HFF-Myc (cell line): ENCODE measurements at regions not wholly inside any gene's neighbourhood (a gene's known extent, or its start where the extent isn't known, plus 50 kb on each side); places are given as distances from the start of the nearest gene placed in this dataset.

Source experiments
- DNase-seq: peaks from one replicate; pipeline ENCODE4 v3.0.0-alpha.2; 2011; ENCODE audit warnings: low read depth; ENCODE audit errors: extremely low read depth
- H3K4me3 ChIP-seq: replicated peaks from 2 replicates; pipeline ENCODE4 v1.5.1; 2011; ENCODE audit warnings: low read depth, mild to moderate bottlenecking, control low read depth, low read length
- TF ChIP-seq, protein P1 (sequence below): IDR thresholded peaks from 2 replicates; pipeline ENCODE4 v1.5.1; 2012; ENCODE audit warnings: mild to moderate bottlenecking, low read depth, low read length, control low read depth; ENCODE audit errors: missing control alignments

DNA sequence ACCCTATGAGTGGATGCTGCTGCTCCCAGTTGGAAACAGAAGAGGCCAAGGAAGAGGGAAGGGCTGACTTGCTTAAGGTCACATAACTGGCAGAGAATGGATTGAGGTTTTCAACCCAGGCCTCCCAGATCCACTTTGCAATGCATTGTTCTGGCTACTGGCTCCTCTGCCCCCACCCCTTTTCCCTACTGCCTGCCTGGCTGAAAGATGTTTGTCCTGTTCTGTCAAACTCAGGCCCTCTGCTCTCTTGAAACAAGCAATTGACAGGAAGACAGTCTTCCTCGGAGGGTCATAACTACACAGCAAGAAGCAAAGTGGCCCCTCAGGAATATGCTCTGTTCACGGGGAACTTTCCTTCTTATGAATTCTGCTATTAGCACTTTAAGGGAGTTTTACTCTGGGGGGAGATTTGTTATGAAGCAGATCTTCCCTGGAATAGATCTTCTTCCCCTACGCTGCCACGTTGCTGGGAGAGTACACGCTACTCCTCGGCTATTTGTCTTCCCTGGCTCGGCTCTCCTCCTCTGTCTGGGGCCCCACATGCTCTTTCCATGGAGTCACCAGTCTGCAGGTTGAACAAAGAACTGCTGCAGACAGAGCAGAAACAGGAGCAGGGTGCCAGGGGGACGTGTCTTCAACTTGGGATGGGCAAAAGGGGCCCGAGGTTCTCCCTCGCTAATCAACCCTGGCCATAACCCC lies 436.1 kb downstream of the TYW1 start:
- no peak overlapping the region for H3K4me3 ChIP-seq
- DNase-seq, result no peak
- TF ChIP-seq, protein P1, sequence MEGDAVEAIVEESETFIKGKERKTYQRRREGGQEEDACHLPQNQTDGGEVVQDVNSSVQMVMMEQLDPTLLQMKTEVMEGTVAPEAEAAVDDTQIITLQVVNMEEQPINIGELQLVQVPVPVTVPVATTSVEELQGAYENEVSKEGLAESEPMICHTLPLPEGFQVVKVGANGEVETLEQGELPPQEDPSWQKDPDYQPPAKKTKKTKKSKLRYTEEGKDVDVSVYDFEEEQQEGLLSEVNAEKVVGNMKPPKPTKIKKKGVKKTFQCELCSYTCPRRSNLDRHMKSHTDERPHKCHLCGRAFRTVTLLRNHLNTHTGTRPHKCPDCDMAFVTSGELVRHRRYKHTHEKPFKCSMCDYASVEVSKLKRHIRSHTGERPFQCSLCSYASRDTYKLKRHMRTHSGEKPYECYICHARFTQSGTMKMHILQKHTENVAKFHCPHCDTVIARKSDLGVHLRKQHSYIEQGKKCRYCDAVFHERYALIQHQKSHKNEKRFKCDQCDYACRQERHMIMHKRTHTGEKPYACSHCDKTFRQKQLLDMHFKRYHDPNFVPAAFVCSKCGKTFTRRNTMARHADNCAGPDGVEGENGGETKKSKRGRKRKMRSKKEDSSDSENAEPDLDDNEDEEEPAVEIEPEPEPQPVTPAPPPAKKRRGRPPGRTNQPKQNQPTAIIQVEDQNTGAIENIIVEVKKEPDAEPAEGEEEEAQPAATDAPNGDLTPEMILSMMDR, result no peak

- no peak for DNase-seq
- TF ChIP-seq, protein P1, result no peak
Observed at GRCh38 chr7:67435894-67436535, 439.4 kb downstream of the TYW1 start.

DNA sequence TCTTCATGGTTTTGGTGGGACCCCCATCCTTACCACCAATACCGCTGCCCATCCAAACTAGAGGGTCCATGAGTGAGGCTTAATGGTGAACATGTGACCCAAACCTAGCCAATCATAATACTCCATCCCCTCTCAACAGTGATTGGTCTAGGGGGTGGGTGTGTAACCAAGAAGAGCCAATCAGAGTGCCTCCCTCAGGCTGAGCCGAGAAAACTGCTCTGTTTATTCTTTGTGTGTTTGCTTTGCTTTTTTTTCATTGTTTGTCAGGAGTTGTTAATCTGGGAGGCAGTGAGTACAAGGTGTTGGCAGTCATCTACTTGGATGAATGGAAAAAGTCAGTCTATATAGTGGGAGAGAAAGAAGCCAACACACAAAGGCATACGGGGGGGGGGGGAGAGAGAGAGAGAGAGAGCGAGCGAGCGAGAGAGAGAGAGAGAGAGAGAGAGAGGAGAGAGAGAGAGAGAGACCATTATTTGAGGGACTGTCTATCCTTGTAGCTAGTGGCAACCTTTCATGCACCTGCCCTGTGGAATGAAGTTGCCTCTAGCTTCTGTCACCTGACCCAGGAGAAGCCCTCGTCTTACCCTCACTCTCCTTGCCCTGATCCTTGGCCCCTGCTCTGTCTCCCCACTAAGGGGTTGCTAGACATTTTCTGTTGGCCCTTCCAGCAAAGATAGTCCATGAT lies 441.7 kb downstream of the TYW1 start:
- no peak for DNase-seq
- H3K4me3 ChIP-seq, result no peak overlapping the region
- TF ChIP-seq, protein P1, result no peak

More at GRCh38 chr7:67435894-67436535, 439.4 kb downstream of the TYW1 start:
- H3K4me3 ChIP-seq, result no peak overlapping the region

DNA sequence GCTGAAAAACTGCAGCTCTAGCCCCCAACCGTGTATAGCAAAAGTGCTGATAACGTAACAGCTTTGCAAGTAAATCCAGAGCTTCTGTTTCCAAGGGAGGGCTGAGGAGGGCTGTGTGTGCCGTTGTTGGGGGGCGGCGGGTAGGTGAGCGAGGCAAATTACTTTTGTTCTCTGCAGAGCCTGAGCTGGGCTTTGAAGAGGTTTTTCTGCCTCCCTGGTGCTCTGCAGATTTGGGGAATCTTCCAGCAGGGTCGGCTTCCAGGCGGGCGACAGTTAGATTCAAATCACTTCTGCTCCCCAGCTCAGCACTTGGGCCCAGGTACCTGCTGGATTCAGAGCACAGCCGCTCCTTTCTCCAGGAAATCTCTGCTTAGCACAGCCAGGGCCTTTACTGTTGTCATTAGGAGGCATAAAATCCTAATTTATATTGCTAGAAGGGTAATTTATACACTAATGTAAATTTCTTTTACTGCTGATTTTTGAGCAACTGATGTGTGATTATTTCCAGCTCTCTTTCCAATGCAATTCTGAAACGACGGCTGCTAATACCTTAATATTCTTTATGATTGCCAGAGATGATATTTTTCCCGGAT lies 442.4 kb downstream of the TYW1 start:
- no peak for DNase-seq
- H3K4me3 ChIP-seq, result no peak overlapping the region
- TF ChIP-seq, protein P1, result no peak

GRCh38 chr7:67440321-67440720 lies 443.7 kb downstream of the TYW1 start:
- DNase-seq, result no peak
- TF ChIP-seq, protein P1, result no peak
- H3K4me3 ChIP-seq, result no peak overlapping the region

- TF ChIP-seq, protein P1, result no peak
- no peak for DNase-seq
- no peak overlapping the region for H3K4me3 ChIP-seq
Observed at GRCh38 chr7:67445728-67446127, 449.1 kb downstream of the TYW1 start.
